Cardiac fibroblast (primary cell): ENCODE measurements at regions not wholly inside any gene's neighbourhood (a gene's known extent, or its start where the extent isn't known, plus 50 kb on each side); places are given as distances from the start of the nearest gene placed in this dataset.
"Not testable (repeated sequence)": the region's sequence is repeated elsewhere in the genome, so short reads cannot be mapped to it uniquely, and the experiment has no call there.

Experiments used
- DNase-seq, 2 donors: peaks; one replicate each; pipeline versions ENCODE4 v3.0.0 to v3.0.0-alpha.2; 2010; ENCODE audit warnings: low read depth in 2 of 2
- H3K4me3 ChIP-seq, 2 donors: replicated peaks in 1 of 2; 1 replicate in 1 of 2; 2 replicates in 1 of 2; pipeline ENCODE4 v1.5.1; 2011; ENCODE audit warnings: low read depth in 2 of 2, low read length in 2 of 2, mild to moderate bottlenecking in 2 of 2, moderate library complexity in 1 of 2
- TF ChIP-seq, protein P1 (sequence below): IDR thresholded peaks from one replicate; pipeline ENCODE4 v1.5.1; 2011; ENCODE audit warnings: low read depth, mild to moderate bottlenecking, low read length, inconsistent platforms

DNA sequence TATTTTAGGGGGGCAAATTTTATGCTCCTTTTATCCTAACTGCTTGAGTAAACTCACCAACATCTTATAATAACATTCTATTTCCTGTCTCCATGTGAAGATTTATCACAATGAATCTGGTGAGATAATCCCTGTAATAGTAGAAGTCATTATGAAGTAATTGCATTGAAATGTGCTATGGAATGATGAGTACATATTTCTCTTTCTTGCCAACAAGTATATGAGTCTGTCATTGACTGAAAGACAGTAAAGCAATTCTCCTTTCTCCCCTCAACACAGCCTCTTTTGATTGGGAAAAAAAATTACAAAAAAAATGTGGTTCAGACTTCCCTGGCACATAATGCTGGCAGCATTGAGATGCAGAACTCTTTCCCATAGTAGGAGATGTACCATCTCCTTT lies 459.2 kb upstream of the RGMB start:
- DNase-seq, result peak; percentile 34 to 93
- H3K4me3 ChIP-seq, result no peak overlapping the region
- TF ChIP-seq, protein P1, sequence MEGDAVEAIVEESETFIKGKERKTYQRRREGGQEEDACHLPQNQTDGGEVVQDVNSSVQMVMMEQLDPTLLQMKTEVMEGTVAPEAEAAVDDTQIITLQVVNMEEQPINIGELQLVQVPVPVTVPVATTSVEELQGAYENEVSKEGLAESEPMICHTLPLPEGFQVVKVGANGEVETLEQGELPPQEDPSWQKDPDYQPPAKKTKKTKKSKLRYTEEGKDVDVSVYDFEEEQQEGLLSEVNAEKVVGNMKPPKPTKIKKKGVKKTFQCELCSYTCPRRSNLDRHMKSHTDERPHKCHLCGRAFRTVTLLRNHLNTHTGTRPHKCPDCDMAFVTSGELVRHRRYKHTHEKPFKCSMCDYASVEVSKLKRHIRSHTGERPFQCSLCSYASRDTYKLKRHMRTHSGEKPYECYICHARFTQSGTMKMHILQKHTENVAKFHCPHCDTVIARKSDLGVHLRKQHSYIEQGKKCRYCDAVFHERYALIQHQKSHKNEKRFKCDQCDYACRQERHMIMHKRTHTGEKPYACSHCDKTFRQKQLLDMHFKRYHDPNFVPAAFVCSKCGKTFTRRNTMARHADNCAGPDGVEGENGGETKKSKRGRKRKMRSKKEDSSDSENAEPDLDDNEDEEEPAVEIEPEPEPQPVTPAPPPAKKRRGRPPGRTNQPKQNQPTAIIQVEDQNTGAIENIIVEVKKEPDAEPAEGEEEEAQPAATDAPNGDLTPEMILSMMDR, result no peak

DNA sequence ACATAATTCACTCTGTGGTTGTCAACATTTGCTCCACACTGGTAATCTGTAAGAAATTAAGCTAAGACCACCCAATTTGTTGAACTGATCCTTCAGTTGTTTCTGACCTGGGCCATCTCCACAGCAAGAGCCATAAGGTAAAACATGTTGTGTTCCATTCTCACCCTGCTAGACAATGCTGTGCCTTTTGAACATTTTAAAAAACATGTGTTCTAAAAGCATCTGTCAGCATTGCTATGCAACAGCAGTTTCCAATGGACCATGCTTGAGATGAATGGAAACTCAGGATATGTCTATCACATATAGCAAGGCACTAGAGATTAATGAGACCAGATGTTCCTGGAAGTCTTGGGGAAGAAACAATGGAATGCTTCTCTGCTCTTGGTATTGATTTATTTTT lies 455.1 kb upstream of the RGMB start:
- H3K4me3 ChIP-seq, result no peak overlapping the region
- DNase-seq, result no peak
- TF ChIP-seq, protein P1, result no peak

DNA sequence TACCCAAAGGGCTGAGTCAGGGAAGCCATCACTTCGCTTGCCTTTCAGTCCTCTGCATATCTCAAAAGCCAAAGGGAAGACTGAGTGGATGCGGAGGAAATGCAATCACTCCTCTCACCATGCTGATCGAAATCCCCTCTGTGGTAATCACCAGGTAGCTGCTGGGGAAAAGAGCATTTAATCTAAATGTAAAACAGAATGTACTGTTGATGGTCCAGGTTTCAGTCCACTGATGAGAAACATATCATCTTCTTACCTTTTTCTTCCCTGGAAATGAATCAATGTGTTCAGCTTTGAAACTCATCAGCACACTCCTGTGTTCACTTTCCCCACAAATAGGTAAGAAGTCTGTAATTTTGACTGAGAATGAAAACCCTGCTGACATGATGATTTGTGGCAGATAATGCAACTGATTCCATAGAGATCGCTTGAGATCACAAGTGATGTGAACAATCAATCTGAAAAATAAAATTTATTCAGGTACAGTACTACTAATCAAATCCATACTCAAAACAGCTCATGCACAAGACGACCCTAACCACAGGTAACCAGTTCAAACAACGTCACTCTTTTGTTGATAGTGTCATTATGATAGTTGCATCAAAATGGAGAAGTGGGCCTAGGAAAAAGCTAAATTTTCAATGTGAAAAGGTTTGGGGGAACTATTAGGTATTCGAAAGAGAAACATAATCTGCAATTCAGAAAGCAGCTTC lies 454.0 kb upstream of the RGMB start:
- no peak overlapping the region for H3K4me3 ChIP-seq
- DNase-seq, result no peak
- TF ChIP-seq, protein P1, result no peak

DNA sequence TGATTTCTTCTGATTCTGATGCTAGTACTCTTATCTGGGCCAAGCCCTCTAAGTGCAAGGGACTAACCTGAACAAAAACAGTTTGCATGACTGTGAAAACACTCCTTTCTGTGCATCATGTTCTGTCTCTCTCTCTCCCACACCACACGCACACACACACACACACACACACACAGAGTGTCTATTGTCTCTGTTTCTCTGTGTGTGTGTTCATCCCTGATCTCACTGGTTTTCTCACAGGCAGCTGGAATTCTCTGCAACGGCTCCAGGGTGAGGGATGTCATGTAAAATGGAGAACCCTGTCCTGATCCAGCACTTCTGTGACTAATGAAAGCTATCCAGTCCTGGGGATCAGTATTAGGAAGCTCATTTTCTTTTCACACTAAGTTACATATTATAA lies 453.1 kb upstream of the RGMB start:
- no peak overlapping the region for H3K4me3 ChIP-seq
- DNase-seq, result no peak
- TF ChIP-seq, protein P1, result no peak

DNA sequence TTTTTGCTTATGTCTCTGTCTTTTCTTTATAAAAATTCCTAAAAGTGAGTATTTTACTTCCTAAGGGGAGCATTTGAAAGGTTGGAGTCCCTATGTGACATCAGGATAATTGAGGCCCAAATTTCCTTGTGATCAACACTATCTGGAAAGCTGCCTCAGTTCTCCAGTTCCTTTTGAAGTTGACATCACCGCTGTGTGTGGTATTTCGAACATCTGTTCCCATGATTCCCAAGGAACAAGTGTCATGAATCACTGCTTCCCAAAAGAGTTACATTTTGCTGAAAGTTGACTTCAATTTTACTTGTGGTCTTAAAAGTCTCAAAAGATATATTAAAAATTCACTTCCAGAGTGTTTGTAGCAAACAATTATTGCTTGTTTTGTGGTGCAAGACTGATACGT lies 452.1 kb upstream of the RGMB start:
- H3K4me3 ChIP-seq, result no peak overlapping the region
- no peak for DNase-seq
- TF ChIP-seq, protein P1, result no peak

DNA sequence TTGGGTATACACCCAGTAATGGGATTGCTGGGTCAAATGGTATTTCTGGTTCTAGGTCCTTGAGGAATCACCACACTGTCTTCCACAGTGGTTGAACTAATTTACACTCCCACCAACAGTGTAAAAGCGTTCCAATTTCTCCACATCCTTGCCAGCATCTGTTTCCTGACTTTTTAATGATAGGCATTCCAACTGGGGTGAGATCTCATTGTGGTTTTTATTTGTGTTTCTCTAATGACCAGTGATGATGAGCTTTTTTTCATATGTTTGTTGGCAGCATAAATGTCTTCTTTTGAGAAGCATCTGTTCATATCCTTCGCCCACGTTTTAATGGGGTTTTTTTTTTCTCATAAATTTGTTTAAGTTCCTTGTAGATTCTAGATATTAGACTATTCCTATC lies 448.3 kb upstream of the RGMB start:
- not testable (repeated sequence) for H3K4me3 ChIP-seq, DNase-seq

DNA sequence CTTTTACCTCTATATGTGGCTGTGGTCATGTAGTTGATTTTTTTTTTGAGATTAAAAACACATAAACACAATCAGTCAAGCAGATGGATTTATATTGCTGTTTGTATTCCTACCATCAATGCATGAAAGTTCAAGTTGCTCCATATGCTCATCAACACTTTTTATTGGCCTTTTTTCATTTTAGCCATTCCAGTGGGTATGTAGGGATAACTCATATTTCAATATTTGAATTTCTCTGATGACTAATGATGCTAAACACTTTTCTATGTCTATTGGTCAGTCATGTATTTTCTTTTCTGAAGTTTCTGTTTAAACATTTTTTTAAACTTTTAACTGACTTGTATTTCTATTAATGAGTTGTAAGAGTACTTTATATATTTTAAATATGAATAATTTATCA lies 445.4 kb upstream of the RGMB start:
- no peak for DNase-seq
- H3K4me3 ChIP-seq, result no peak overlapping the region
- TF ChIP-seq, protein P1, result no peak
